Brain microvascular endothelial cell (primary cell): ENCODE measurements at regions not wholly inside any gene's neighbourhood (a gene's known extent, or its start where the extent isn't known, plus 50 kb on each side); places are given as distances from the start of the nearest gene placed in this dataset.

Experiments used
- DNase-seq: peaks from one replicate; pipeline ENCODE4 v3.0.0-alpha.2; 2020
- H3K27ac ChIP-seq: fragments of 250-450 bp; sonication (Bioruptor Pico); 2 replicates; pipeline ENCODE4 v1.5.1; 2020; ENCODE audit warnings: mild to moderate bottlenecking, moderate library complexity
- H3K27me3 ChIP-seq: fragments of 250-450 bp; sonication (Bioruptor Pico); replicated peaks from 2 replicates; pipeline ENCODE4 v1.5.1; 2020; ENCODE audit warnings: mild to moderate bottlenecking
- H3K36me3 ChIP-seq: fragments of 250-450 bp; sonication (Bioruptor Pico); replicated peaks from 2 replicates; pipeline ENCODE4 v1.5.1; 2020; ENCODE audit warnings: mild to moderate bottlenecking
- H3K4me3 ChIP-seq: 2 replicates; pipeline ENCODE4 v1.5.1; 2011; ENCODE audit warnings: low read depth, mild to moderate bottlenecking, control low read depth, low read length, moderate library complexity
- in situ Hi-C: cut with HindIII; loops from 2 replicates; pipeline ENCODE4 v1.10.0; 2017; ENCODE audit warnings: low sequenced_read_pairs, low pct_ligation_motif_present
- TF ChIP-seq, protein P1 (sequence below): IDR thresholded peaks from 2 replicates; pipeline ENCODE4 v1.5.1; 2011; ENCODE audit warnings: low read depth, mild to moderate bottlenecking, moderate library complexity, low read length, control low read depth, inconsistent platforms; ENCODE audit errors: missing control alignments

DNA sequence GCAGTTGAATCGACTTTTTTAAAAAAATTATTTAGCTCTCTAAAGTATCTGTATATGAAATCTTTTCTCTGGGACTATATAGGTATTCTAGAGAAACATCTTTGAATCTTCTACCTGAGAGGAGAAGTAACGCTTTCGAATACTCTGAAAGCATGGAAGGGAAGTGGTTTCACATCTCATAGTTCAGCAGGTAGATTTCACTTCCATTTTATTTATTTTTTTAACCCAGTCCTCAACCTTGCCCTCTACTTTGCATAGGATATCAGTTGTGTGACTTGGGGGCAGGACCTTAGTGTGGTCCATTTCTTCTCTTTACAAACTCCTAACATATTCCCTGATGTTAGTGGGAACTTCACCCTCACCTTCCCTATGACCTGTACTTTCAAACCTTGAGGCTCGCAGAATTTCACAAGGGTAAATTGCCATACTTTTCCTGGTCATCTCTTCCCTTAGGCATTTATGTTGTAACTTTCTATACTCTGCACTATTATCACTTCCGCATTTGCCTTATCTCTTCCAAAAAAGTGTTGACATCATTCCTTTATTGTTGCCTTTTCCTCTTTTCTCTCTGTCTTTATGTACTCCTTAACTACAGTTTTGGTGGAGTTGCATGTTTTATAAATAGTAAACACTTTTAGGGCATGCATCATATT lies 1208.5 kb upstream of the ADGRL4 start:
- Histone ChIP-seq H3K4me3 (no peak overlapping the region), H3K36me3 (no peaks in the 10 kb centered on the region), H3K27ac (no peak overlapping the region), H3K27me3 (no peaks in the 10 kb centered on the region)
- in situ Hi-C loops, result no loop called here
- no peak for DNase-seq
- TF ChIP-seq, protein P1, sequence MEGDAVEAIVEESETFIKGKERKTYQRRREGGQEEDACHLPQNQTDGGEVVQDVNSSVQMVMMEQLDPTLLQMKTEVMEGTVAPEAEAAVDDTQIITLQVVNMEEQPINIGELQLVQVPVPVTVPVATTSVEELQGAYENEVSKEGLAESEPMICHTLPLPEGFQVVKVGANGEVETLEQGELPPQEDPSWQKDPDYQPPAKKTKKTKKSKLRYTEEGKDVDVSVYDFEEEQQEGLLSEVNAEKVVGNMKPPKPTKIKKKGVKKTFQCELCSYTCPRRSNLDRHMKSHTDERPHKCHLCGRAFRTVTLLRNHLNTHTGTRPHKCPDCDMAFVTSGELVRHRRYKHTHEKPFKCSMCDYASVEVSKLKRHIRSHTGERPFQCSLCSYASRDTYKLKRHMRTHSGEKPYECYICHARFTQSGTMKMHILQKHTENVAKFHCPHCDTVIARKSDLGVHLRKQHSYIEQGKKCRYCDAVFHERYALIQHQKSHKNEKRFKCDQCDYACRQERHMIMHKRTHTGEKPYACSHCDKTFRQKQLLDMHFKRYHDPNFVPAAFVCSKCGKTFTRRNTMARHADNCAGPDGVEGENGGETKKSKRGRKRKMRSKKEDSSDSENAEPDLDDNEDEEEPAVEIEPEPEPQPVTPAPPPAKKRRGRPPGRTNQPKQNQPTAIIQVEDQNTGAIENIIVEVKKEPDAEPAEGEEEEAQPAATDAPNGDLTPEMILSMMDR, result no peak

DNA sequence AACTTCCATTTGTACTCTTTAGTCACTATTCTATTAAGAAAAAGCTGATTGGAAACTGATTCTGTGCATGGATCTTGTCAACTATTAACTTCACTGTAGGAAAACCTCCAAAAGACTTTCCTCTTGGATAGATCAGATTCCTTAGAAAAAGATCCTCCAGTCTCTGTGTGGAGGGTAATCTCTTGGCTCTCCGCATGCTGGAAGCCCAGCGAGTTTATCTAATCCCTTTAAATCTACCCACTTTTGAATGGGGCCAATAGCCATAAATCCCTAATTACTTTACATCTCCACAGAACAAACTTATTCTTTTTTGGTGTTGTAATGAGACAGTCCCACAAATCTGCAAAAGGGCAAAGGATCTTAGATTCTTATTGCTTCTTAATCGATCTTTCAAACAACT lies 1206.4 kb upstream of the ADGRL4 start:
- Histone ChIP-seq H3K27ac (no peak overlapping the region), H3K27me3 (no peaks in the 10 kb centered on the region), H3K36me3 (no peaks in the 10 kb centered on the region), H3K4me3 (no peak overlapping the region)
- DNase-seq, result no peak
- TF ChIP-seq, protein P1, result no peak
- in situ Hi-C loops, result no loop called here

DNA sequence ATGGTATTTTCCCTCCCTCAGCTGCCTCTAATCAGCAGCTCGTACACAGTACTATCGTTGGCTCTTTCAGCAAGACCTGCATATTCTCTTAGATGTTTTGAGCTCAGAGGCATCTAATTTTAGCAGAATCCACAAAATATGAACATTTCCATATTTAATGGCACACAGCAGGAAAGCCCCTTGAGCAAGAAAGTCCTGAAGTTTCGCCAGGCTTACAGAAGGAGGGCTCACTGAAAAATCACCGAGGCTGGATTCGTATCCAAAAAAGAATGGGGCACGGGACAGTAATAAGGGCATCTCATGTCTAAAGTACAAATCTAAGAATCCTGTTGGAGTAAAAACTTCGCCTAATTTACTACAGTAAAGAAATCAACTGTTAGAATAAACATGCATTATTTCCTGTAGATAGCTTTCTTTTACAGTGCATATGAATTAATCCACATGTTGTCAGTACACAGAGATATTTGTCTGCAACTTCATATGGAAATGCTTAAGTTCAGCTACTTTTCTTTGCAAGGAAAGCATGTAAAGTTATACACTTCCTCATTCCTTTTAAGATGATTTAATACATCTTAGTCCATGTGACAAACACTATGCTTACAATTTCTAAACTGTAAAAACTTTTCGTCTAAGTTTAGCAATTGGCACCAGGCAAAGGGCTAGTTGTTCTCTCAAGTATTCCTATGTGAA lies 1205.3 kb upstream of the ADGRL4 start:
- Histone ChIP-seq H3K27me3 (no peaks in the 10 kb centered on the region), H3K36me3 (no peaks in the 10 kb centered on the region), H3K27ac (no peak overlapping the region), H3K4me3 (no peak overlapping the region)
- DNase-seq, result no peak
- in situ Hi-C loops, result no loop called here
- TF ChIP-seq, protein P1, result no peak

DNA sequence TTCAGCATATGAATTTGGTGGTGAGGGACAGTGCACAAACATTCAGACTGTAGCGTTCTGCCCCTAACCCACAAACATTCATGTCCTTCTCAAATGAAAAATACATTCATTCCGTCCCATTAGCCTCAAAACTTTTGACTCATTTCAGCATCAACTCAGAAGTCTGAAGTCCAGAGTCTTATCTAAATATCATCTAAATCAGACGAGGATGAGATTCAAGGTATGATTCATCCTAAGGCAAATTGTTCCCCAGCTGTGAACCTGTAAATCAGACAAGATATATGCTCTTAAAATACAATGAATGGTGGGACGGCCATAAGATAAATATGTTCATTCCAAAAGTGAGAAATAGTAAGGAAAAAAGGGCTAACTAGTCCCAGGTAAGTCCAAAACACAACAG lies 1195.6 kb upstream of the ADGRL4 start:
- no peak for DNase-seq
- TF ChIP-seq, protein P1, result no peak
- Histone ChIP-seq H3K4me3 (no peak overlapping the region), H3K36me3 (no peaks in the 10 kb centered on the region), H3K27ac (no peak overlapping the region), H3K27me3 (no peaks in the 10 kb centered on the region)
- in situ Hi-C loops, result no loop called here

DNA sequence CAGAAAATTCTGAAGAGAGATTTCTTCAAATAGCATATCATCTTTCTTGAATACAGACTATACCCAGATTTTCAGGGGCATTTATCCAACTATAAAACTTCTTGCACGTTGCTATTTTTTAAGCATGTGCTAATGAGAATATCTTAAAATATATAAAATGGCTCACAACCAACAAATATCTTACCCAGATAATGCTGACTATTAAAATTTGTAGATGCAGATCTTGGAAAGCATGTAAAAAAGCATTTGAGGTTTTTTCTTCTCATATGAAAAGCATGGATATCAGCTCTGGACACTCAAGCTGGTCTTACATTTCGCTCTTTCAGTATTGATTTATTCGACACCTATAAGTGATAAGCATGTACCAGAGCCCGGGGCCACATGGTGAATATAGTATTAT lies 1187.7 kb upstream of the ADGRL4 start:
- H3K27ac ChIP-seq, result no peak overlapping the region
- no peak for DNase-seq
- no peaks in the 10 kb centered on the region for H3K36me3 ChIP-seq
- no peak overlapping the region for H3K4me3 ChIP-seq
- no peaks in the 10 kb centered on the region for H3K27me3 ChIP-seq
- TF ChIP-seq, protein P1, result no peak
- in situ Hi-C loops, result no loop called here
